NCI-H2107 treated with DMSO at 0.1 percent for 48 hours (cell line): ENCODE measurements at regions not wholly inside any gene's neighbourhood (a gene's known extent, or its start where the extent isn't known, plus 50 kb on each side); places are given as distances from the start of the nearest gene placed in this dataset.

Experiments used
- DNase-seq: peaks from one replicate; lab custom pipeline; 2025; ENCODE audit not compliant: unreplicated experiment; lab: John Stamatoyannopoulos, UW

DNA sequence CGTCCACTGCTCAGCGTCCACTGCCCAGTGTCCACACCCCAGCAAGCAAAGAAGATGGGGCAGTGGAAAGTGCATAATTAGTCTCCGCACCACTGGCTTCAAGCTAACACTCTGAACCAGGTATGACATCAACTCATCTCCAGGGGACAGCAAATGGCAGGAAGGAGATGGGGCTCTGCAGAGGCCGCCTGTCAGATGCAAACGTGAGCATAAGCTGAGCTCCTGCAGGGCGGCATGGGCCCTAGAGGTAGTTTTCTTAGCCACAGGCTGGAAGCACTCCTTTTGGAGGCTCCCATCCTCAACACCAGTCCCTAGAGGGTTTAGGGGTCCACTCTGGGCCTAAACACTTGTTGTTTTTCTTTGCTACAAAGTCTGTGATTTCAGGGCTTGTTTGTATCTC is 335.8 kb upstream of the MKI67 start:
- no peak for DNase-seq

DNA sequence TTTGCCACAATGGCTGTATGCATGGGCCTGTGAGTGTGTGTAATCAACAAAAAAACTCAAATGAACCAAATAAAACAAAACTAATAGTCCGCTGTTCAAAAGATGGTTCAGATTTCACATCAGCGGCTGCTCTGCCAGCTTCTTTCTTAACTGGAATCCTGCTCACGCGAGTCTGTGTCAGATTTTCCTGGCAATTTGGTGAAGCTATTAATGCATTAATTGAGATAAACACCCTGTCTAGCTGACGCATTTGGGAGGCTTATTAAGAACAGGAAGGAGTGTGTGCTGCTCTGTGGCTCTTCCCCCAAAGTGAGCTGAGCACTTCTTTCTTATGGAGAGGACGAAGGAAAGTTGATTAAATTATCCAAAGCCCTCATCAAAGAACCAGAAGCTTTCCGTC is 336.6 kb upstream of the MKI67 start:
- DNase-seq = no peak

DNA sequence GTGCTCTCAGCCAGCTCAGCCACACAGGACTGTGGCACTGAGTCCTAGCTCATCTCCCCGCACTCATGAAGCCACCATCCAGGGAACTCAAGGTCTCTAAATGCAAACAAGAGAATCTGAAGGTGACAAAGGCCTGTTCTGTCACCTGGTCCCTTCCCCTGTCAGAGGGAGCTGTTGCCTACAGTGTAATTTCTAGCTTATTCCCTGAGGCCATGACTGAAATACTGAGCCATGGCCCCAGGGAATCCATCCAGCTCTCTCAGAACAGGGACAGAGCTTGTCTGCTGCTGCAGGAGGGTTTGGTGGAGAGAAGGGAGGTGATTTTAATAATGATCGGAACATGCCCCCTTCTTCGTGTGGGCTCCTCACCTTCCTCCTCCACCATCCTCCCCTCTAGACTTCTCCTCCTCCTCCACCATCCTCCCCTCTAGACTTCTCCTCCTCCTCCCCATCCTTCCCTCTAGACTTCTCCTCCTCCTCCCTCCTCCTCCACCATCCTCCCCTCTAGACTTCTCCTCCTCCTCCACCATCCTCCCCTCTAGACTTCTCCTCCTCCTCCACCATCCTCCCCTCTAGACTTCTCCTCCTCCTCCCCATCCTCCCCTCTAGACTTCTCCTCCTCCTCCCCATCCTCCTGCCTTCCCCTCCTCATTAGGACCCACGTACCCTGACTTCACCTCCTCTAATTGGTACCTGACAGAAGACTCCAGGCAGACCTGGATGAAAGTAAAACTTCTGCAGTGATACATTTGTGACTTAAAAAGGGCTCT is 338.0 kb upstream of the MKI67 start:
- no peak for DNase-seq

DNA sequence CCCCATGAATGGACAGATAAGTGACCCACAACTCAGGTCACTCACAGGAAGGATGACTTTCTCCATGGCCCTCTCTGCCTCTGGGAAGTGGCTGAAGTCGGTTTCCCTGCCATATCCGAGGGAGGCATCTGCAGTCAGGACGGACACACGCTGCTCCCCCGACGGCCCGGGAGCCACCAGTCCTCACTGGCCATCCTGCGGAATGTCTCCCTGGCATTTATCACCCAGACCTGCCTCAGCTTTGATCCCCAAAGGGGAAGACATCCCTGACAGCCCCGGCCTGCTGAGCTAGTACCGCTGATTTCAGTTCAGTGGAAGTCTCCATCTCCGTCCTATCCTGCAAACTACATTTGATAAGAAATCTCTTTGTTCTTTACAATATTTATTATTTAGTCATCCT is 339.5 kb upstream of the MKI67 start:
- DNase-seq = no peak

DNA sequence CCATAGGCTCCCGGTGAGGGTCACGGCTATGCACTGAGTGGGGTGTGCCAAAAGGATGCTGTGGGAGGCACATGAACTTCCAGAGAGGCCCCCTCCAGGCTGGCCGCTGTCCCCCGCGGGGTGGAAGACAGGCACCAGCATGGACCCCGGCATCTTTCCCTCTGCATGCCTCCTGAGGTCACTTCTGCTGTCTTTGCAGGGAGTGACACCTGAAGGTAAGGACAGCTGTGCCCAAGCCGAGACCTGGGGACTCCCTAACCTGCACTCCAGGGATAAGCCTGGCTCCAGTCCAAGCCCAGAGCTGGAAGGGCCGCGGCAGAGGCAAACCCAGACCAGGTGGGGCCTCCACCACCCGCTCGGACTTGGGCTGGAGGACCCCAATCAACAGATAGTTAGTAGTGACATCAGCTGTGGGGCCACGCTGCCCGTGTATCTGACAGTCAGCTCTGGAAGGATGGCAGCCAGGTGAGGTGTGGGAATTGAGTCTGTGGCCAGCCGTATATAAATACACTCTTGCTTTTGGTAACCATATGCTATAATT is 340.7 kb upstream of the MKI67 start:
- no peak for DNase-seq

DNA sequence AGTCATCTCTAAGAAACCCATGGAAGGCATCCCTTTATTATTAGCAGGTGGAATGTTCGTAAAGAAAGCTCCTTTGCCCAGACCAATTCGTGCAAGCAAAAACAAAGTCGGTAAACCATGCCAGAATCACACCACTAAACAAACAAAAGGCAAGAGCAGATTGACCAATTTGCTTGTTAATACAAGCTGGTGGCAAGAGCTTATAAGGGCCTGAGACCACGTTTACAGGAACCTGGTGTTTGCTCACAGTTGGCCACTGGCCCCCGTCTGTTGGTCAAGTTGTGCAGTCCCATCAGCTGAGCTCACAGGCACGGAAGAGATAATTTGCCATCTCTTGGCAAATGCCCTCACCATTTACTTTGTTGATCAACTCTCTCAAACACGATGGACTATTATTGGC is 342.2 kb upstream of the MKI67 start:
- DNase-seq = no peak

DNA sequence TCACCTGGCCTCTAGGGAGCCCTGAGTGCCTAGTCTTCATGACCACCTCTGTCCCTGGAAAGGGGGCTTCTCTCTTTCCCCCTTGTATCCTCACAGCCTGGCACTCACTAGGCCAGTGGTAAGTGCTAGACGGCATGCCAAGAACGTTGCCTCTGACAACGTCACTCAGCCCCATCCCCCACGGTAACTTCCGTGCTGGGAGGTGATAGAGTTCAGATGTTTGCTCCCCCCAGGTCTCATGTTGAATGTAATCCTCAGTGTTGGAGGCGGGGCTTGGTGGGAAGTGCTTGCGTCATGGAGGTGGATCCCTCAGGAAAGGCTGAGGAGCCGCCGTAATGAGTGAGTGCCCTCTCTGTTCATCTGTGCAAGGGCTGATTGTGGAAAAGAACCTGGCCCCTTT is 343.3 kb upstream of the MKI67 start:
- DNase-seq = no peak

DNA sequence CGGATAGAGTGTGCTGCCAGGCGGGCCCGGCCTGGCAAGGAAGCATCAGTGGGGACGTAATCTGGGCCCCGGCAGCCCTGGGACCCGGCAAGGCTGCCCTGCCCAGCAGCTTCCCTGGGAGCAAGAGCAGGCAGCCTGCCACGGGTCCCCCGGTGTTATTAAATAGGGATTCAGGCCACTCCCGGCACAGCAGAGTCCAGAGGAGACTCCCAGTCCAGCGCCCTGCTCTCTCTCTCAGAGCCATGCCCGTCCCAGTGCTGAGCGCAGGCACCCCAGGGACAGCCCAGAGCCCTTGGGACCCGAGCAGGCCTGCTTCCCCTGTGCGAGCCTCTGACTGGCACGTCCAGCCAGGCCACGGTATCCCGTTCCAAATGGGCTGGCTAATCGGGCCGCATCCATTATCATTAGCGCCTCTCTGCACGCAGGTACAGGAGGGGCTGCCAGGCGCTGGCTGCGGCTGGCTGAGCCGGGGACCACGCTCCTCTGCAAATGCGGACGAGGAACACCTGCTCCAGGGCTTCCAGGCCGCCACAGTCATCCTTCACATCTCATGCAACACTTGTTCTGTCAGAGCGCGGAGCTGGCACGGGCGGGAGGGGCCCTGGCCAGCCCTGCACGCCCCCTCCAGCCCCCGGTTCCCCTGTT is 344.2 kb upstream of the MKI67 start:
- DNase-seq = no peak

DNA sequence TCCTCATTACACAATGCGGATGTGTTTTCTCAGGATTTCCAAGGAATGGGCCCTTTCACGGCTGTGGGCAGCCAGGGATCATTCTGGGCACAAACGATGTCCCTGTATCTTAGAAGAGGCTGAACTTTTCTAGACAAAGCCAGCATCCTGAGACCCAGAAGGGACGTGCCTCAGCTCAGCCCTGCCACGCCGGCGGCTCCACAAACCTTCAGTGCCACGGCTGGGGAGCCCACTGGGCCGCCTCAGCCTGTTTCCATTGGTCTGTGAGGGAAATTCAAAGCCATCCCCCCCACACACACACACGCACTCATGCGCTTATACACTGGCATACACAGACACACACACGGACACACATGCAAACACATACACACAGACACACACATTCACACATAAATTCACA is 344.9 kb upstream of the MKI67 start:
- DNase-seq = no peak

DNA sequence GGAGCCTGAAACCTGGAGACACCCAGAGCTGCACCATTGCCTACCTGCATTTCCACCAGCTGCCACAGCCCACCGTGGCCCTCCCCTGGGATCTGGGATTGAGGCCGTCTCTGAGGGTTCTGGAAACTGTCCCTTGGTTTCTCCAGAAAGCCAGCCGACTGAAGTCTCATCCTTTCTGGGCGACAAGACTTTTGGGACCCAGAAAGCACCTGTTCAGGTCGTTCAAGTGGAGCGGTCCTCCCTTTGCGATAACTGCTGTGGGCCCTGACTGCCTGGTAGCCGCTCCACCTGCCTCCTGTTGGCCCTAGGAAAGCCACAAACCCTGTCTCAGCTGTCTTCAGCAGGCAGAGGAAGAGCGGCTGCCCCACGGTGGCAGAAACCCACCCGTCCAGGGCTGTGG is 346.0 kb upstream of the MKI67 start:
- no peak for DNase-seq

DNA sequence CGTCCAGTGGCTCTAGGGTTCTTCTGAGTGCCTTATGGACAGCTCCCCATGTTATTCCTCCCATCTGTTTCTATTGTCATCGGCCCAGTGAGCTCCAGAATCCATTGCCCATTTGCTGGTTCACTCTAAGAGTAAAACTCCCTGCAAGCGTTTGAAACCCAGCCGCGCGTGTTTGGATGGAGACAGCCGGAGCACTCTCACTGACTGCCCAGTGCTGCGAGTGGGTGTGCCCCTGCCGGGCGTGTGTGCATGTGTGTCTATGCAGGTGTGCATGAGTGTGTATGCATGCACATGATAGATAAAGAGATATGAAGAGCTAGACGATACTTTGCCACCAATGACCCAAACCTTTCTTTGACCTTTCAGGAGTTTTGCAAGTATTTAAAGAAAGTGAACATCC is 347.2 kb upstream of the MKI67 start:
- DNase-seq = no peak

DNA sequence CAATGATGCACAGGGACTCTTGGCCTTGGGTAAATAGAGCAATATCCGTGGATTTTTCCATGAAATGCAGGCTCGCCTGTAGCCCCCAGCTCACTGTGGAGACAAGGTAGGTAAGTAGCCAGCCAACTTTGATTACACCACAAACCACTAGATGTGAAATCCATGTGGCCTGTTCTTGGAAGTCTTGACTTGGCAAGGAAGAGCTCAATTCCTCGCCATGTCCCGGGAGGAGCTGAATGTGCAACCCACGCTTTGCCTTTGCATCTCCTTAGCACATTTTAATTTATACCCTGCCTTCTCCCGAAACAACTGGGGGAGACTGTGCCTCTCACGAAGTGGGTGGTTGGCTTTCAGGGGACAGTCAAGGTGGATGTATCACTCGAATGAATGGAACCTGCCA is 347.7 kb upstream of the MKI67 start:
- no peak for DNase-seq

DNA sequence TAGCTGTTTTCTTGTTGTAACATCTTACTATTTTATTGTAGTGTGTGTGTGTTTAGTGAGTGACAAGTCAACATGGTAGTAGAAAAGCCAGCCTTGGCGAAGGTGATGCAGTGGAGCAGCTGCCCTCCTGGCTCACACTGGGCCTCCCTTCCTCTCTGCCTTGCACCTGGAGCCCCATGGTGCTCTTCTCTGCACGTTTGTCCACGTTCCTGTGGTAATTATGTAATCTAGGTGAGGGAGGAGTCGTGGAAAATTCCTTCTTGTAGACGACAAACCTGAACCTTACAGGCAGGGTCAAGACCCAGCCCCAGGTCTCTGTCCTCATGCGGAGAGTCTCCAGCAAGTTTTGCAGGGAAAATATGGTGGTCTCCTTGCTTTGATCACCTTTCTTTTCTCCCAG is 348.3 kb upstream of the MKI67 start:
- DNase-seq = no peak

DNA sequence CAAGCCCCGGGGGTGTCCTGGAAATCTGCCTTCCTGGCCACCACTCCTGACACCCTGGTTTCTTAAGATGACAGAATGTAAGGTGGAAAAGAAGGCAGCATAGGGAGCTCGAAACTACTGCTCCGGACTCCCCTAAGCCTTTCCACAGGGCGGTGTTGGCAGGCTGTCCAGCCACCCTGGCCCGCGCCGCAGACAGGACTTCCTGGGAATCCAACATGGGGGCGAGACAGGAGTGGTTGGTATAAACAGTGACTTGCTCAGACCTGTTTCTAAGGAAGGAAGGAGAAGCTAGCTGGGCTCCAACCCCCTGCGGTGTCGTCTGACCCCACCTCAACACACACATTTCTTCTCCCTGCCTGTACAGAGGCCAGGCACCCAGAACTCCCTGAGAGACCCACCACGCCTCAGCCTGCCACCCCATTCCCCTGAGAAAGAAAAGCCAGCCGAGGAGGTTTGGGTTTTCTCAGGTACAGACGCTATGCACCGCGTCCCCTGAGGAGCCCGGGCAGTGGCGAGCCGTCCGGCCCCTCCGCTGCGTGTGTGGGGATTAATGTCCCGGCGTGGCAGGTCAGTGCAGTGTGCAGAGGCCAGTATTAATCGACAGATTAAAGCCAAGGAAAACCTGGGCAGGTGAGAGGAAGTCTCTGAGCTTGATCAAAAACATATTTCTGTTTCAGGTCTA is 349.6 kb upstream of the MKI67 start:
- DNase-seq = no peak

DNA sequence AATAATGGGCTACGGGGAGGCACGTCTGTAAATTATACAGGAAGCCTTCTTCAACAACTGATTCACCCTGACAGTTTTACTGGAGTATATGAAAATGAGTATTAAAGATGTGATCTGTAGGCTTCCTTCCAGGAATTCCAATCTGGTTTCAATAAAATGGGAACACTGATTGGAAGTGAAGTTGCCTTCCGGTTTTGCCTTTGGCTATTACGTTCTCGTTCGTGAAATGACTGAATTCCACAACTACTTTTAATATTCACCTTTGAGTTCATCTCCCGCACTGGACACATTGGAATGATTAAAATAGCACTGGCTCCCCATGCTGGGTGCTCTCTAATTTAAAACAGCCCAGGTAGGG is 350.1 kb upstream of the MKI67 start:
- DNase-seq = no peak

DNA sequence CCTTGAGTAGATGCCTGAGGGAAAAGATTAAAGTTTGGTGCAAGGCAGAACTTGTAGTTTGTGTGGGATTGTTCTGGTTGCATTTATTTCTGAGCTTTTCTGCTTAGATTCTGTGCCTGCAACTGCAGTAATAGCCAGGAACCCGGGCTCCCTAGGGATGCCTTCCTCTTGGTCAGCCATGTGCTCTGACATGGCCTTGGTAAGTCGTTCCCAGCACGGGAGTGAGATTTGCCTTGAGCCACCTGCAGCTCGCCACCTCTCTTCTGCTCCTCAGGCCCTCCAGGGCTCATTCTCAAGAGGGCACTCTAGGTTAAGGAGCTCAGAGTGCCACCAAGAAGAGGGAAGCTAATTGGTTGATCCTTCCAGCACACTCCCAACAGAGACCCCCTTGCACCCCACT is 350.6 kb upstream of the MKI67 start:
- no peak for DNase-seq

DNA sequence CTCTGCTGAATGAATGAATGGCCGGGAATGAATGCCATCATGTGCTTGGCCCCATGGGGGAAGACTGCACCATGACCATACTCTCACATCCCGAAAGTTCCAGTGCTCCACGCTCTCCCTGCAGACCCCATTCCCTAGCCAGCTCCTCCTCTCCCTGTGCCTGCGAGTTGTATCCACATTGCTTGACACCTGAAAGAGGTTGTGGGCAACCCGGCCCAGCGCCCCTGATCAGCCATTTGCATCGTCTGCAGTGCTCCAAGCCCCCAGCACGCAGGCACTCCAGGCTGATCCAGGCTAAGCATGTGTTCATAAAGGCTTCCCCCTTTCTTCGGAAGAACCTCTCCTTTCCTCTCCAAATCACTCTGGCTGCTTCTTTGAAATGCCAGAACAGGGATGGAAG is 354.4 kb upstream of the MKI67 start:
- no peak for DNase-seq

DNA sequence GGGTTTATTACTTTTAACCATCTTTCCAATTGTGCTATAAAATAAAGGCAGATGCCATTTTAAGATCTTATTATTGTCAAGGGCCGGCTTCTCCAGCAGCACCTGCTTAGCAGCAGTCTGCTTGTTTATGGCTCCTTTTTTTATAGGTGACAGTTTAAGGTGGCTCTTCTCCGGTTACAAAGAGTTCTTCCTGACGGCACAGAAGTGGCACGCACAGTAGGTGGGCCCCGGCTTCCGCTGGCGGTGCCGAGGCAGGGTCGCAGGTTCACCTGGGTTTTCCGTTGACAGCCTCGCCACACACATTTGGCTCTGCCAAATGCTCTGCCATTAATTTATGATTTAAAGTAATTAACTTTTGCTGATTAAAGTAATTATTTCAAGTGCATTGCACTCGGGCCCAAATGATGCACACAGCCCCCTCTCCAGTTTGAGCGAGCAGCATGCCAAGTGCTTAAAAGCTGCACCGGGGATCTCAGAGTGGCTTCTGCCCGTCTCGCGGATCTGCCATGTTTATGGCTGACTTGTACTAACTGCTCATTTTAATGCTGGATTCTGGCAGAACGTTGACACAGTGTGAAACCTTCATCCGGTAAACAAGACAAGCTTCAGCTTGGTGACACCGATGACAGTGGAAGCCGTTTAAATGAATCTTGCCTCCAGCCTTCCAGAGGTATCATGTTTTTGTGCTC is 355.1 kb upstream of the MKI67 start:
- peak; percentile 9 for DNase-seq

DNA sequence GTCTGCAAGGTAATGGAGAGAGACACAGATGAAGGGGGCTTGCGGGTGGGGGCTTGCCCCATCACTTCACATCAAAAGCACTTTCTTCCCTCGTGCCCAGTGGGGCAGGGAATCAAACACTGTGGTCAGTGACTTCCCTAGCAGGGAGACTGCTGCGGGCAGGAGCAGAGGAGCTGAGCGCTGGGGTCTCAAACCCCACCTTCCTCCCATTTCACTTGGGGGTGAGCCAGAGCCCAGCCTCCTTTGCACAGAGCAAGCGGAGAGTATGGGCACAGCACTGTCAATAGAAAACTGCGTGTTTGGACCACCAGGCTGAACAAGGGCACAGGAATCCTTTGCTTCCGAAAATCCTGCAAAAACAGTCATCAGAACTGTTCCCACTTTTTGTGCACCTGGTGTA is 355.8 kb upstream of the MKI67 start:
- DNase-seq = no peak

DNA sequence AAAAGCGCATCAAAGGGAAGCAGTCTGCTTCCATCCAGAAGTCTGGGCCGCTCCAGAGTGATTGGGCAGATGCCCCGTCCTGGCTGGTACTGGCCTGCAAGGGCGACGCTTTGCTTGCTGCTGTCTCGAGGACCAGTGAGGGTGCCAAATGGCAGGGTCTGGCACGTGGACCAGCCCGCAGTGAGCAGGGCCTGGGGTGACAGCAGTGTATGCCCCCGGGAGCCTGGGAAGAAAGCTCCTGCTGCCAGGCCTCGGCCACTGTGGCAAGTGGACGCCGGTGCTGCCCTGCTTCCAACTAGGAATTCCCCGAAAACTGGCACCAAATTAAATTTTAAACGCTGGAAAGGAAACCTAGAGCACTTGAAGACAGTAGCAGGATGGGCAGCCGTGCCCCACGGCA is 357.0 kb upstream of the MKI67 start:
- no peak for DNase-seq

DNA sequence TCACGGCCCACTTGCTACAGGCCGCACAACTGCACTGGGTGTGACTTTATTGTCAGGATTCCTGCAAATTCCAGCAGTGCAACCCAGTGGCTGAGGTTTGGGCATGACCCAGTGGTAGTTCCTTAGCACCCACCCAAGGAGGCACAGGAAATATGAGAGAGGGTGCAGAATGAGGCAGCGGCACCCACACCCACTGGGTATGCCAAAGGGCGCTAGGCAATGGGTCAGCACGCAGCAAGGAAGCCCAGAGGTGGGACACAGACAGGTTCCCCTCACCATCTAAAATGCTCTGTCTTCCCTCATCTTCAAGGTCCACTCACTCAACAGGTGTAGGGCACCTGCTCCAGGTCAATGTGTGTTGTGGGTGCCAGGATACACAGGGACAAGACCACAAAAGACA is 357.8 kb upstream of the MKI67 start:
- no peak for DNase-seq
